DOHH2 (cell line): ENCODE measurements at regions not wholly inside any gene's neighbourhood (a gene's known extent, or its start where the extent isn't known, plus 50 kb on each side); places are given as distances from the start of the nearest gene placed in this dataset.
"Not testable (repeated sequence)": the region's sequence is repeated elsewhere in the genome, so short reads cannot be mapped to it uniquely, and the experiment has no call there.

Source experiments
- H3F3A ChIP-seq: fragments of 200-600 bp; sonication (generic), shearing (Covaris generic); 2 replicates; pipeline ENCODE4 v1.6.0; 2016; ENCODE audit warnings: antibody characterized with exemption, mild to moderate bottlenecking; ENCODE audit not compliant: control insufficient read depth, insufficient read depth
- H3K27ac ChIP-seq: fragments of 200-600 bp; sonication (generic); 2 replicates; pipeline ENCODE4 v1.5.1; 2014; ENCODE audit warnings: low read depth, mild to moderate bottlenecking, low read length, moderate library complexity
- H3K27me3 ChIP-seq: fragments of 200-600 bp; sonication (generic); 2 replicates; pipeline ENCODE4 v1.6.1; 2014; ENCODE audit warnings: mild to moderate bottlenecking, low read length, mixed read lengths; ENCODE audit not compliant: control insufficient read depth
- H3K36me3 ChIP-seq: fragments of 200-600 bp; sonication (generic); 2 replicates; pipeline ENCODE4 v1.6.1; 2014; ENCODE audit warnings: mild to moderate bottlenecking, low read length, moderate library complexity, mixed read lengths; ENCODE audit not compliant: control insufficient read depth
- H3K4me1 ChIP-seq: fragments of 200-600 bp; sonication (generic); 2 replicates; pipeline ENCODE4 v1.6.1; 2014; ENCODE audit warnings: mild to moderate bottlenecking, low read length, mixed read lengths; ENCODE audit not compliant: control insufficient read depth
- H3K4me2 ChIP-seq: fragments of 200-600 bp; sonication (generic); 2 replicates; pipeline ENCODE4 v1.6.0; 2014; ENCODE audit warnings: mild to moderate bottlenecking, low read length, moderate library complexity
- H3K4me3 ChIP-seq: fragments of 200-600 bp; sonication (generic); 2 replicates; pipeline ENCODE4 v1.5.1; 2014; ENCODE audit warnings: mild to moderate bottlenecking, low read length, mixed read lengths
- H3K79me2 ChIP-seq: fragments of 200-600 bp; sonication (generic); 2 replicates; pipeline ENCODE4 v1.6.1; 2014; ENCODE audit warnings: mild to moderate bottlenecking, low read length, mixed read lengths; ENCODE audit not compliant: control insufficient read depth
- H3K9me2 ChIP-seq: fragments of 200-600 bp; sonication (generic); replicated peaks from 2 replicates; pipeline ENCODE4 v1.6.1; 2014; ENCODE audit warnings: mild to moderate bottlenecking, low read length, mixed read lengths; ENCODE audit not compliant: control insufficient read depth
- H3K9me3 ChIP-seq: fragments of 200-600 bp; sonication (generic); 2 replicates; pipeline ENCODE4 v1.6.1; 2014; ENCODE audit warnings: antibody characterized with exemption, low read length, mixed read lengths; ENCODE audit not compliant: control insufficient read depth, insufficient read depth
- H4K20me1 ChIP-seq: fragments of 200-600 bp; sonication (generic); 2 replicates; pipeline ENCODE4 v1.6.0; 2014; ENCODE audit warnings: low read depth, mild to moderate bottlenecking, antibody characterized with exemption, low read length, moderate library complexity; ENCODE audit not compliant: control insufficient read depth, insufficient read depth
- EZH2phosphoT487 ChIP-seq: fragments of 200-600 bp; sonication (generic); IDR thresholded peaks from 2 replicates; pipeline ENCODE4 v1.6.1; 2017; ENCODE audit warnings: borderline replicate concordance, mild to moderate bottlenecking, antibody characterized with exemption, low read length, moderate library complexity, mixed read lengths
- TF ChIP-seq, protein P1 (sequence below): fragments of 200-600 bp; sonication (generic); IDR thresholded peaks from one replicate; pipeline ENCODE4 v1.5.1; 2014; ENCODE audit warnings: antibody characterized with exemption, mild to moderate bottlenecking, low read depth, low read length; ENCODE audit not compliant: poor library complexity, severe bottlenecking

DNA sequence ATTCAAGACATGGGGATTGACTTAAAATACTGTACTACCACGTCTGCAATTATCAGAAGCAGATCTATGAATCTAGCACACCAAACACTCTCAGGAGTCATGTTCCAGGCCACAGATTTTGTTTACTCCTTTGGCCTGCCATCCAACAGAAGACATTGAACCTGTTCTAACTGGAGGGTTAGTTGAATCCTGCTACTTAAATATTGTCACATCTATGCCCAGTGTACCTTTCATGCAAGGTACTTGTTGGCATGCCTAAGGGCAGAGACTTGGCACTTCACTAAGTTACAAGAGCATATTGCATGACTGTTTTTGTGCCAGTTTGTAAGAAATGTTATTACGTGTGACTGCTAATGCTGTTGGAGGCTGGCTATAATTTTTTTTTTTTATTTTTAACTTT is 126.9 kb upstream of the BCOR start:
- Histone ChIP-seq H3K27ac (no peak overlapping the region), H3F3A (no peaks in the 10 kb centered on the region), H4K20me1 (no peaks in the 10 kb centered on the region), H3K9me2 (no peaks in the 10 kb centered on the region), H3K27me3 (no peaks in the 10 kb centered on the region), H3K4me1 (no peaks in the 10 kb centered on the region), H3K4me3 (no peak overlapping the region), H3K9me3 (no peaks in the 10 kb centered on the region), H3K36me3 (no peaks in the 10 kb centered on the region), H3K4me2 (no peak overlapping the region), H3K79me2 (no peaks in the 10 kb centered on the region)
- TF ChIP-seq, protein P1, sequence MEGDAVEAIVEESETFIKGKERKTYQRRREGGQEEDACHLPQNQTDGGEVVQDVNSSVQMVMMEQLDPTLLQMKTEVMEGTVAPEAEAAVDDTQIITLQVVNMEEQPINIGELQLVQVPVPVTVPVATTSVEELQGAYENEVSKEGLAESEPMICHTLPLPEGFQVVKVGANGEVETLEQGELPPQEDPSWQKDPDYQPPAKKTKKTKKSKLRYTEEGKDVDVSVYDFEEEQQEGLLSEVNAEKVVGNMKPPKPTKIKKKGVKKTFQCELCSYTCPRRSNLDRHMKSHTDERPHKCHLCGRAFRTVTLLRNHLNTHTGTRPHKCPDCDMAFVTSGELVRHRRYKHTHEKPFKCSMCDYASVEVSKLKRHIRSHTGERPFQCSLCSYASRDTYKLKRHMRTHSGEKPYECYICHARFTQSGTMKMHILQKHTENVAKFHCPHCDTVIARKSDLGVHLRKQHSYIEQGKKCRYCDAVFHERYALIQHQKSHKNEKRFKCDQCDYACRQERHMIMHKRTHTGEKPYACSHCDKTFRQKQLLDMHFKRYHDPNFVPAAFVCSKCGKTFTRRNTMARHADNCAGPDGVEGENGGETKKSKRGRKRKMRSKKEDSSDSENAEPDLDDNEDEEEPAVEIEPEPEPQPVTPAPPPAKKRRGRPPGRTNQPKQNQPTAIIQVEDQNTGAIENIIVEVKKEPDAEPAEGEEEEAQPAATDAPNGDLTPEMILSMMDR = no peak
- no peak for TF ChIP-seq EZH2phosphoT487

DNA sequence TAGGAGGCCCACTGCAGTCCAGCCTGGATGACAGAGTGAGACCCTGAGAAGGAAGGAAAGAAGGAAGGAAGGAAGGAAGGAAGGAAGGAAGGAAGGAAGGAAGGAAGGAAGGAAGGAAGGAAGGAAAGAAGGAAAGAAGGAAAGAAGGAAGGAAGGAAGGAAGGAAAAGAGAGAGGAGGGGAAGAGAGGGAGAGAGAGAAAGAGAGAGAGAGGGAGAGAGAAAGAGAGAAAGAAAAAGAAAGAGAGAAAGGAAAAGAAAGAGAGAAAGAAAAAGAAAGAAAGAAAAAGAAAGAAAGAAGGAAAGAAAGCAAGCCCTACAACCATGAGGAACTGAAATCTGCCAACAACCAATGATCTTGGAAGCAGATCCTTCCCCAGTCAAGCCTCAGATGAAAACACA is 124.9 kb upstream of the BCOR start:
- not testable (repeated sequence) for H4K20me1 ChIP-seq, H3K27me3 ChIP-seq, H3K27ac ChIP-seq, H3F3A ChIP-seq, H3K36me3 ChIP-seq, H3K9me3 ChIP-seq, H3K4me1 ChIP-seq, H3K4me3 ChIP-seq, H3K9me2 ChIP-seq, H3K79me2 ChIP-seq, H3K4me2 ChIP-seq

DNA sequence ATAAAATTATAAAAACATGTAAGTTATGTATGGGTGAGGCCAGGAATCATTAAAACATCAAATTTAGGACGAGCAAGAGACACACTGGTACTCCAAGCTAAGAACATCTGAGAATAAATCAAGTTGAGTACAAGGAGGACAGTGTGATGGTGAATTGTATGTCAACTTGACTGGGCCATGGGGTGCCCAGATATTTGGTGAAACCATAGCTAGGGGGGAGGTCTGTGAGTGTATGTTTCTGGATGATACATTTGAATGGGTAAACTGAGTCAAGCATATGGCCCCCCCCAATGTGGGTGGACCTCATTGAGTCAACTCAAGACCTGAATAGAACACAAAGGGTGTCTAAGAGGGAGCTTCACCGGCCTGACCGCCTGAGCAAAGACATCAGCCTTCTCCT is 115.3 kb upstream of the BCOR start:
- H3K27me3 ChIP-seq = no peaks in the 10 kb centered on the region
- TF ChIP-seq, protein P1 = no peak
- no peak for TF ChIP-seq EZH2phosphoT487
- H3K4me1 ChIP-seq = peaks cover 7% of the 10 kb centered on the region
- no peaks in the 10 kb centered on the region for H3F3A ChIP-seq
- no peak overlapping the region for H3K4me2 ChIP-seq
- H4K20me1 ChIP-seq = no peaks in the 10 kb centered on the region
- no peak overlapping the region for H3K27ac ChIP-seq
- H3K4me3 ChIP-seq = no peak overlapping the region
- no peaks in the 10 kb centered on the region for H3K36me3 ChIP-seq
- H3K9me3 ChIP-seq = no peaks in the 10 kb centered on the region
- H3K9me2 ChIP-seq = no peaks in the 10 kb centered on the region
- no peaks in the 10 kb centered on the region for H3K79me2 ChIP-seq

DNA sequence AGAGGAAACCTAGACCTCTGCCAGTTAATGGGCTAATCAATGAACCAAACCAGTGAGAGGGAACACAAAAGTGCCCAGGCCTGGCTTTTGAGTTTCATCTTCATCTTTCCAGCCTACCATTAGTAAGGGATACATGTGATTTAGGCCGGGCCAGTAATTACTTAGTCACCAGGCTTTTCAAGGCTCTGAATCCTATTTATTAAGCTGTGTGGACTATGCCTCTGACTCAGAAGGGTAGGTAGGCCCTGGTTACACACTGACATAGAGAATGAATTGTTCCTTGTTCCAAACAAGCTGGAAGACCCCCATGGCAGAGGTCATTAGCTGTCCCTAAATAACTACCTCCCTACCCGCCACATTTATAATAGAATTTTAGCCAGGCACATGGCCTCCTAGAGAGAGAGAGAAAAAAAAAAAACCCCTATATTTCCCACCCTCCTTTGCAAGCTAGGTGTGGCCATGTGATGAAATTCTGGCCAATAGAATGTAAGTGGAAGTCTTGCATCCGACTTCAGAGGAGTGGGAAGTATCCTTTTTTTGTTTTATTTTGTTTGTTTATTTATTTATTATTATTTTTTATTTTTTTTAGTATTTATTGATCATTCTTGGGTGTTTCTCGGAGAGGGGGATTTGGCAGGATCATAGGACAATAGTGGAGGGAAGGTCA is 112.3 kb upstream of the BCOR start:
- Histone ChIP-seq H3K27ac (no peak overlapping the region), H3K79me2 (no peaks in the 10 kb centered on the region), H3K9me3 (no peaks in the 10 kb centered on the region), H3K4me2 (no peak overlapping the region), H3F3A (no peaks in the 10 kb centered on the region), H3K9me2 (no peaks in the 10 kb centered on the region), H3K4me1 (peaks cover 16% of the 10 kb centered on the region), H4K20me1 (no peaks in the 10 kb centered on the region), H3K27me3 (no peaks in the 10 kb centered on the region), H3K36me3 (no peaks in the 10 kb centered on the region), H3K4me3 (no peak overlapping the region)
- TF ChIP-seq, protein P1 = no peak
- TF ChIP-seq EZH2phosphoT487 = no peak
